ENCODE measurements at regions not wholly inside any gene's neighbourhood (a gene's known extent, or its start where the extent isn't known, plus 50 kb on each side); places are given as distances from the start of the nearest gene placed in this dataset.

- no peak for DNase-seq
Observed at GRCh38 chr11:69931060-69931910, 112.1 kb upstream of the FGF3 start.

GRCh38 chr11:69931994-69932910 is 113.0 kb upstream of the FGF3 start:
- DNase-seq = no peak

- DNase-seq = no peak
Observed at GRCh38 chr11:69934861-69935494, 115.8 kb upstream of the FGF3 start.

GRCh38 chr11:69935941-69936505 is 116.8 kb upstream of the FGF3 start:
- no peak for DNase-seq

GRCh38 chr11:69936771-69937170 is 117.6 kb upstream of the FGF3 start:
- no peak for DNase-seq

- no peak for DNase-seq
Observed at GRCh38 chr11:69938206-69938605, 119.0 kb upstream of the FGF3 start.

- peak; percentile 48 for DNase-seq
Observed at GRCh38 chr11:69939551-69940245, 120.5 kb upstream of the FGF3 start.

GRCh38 chr11:69940246-69940610 is 121.0 kb upstream of the FGF3 start:
- no peak for DNase-seq

- no peak for DNase-seq
Observed at GRCh38 chr11:69941546-69942332, 122.5 kb upstream of the FGF3 start.

- DNase-seq = no peak
Observed at GRCh38 chr11:69942333-69942820, 123.2 kb upstream of the FGF3 start.

- DNase-seq = no peak
Observed at GRCh38 chr11:69943066-69943465, 123.8 kb upstream of the FGF3 start.

- no peak for DNase-seq
Observed at GRCh38 chr11:69943506-69943905, 124.3 kb upstream of the FGF3 start.

- no peak for DNase-seq
Observed at GRCh38 chr11:69944146-69944795, 125.1 kb upstream of the FGF3 start.

GRCh38 chr11:69945157-69945556 is 125.9 kb upstream of the FGF3 start:
- DNase-seq = no peak

- DNase-seq = no peak
Observed at GRCh38 chr11:69947059-69947792, 128.0 kb upstream of the FGF3 start.

- no peak for DNase-seq
Observed at GRCh38 chr11:69947793-69948255, 128.6 kb upstream of the FGF3 start.

GRCh38 chr11:69948256-69949141 is 129.3 kb upstream of the FGF3 start:
- DNase-seq = no peak

GRCh38 chr11:69949327-69949726 is 128.8 kb upstream of the ANO1 start:
- no peak for DNase-seq

Data from muscle of arm (tissue), 1 donor.